GM18502 (cell line): ENCODE measurements at regions not wholly inside any gene's neighbourhood (a gene's known extent, or its start where the extent isn't known, plus 50 kb on each side); places are given as distances from the start of the nearest gene placed in this dataset.

ENCODE experiments used
- ATAC-seq: cut with Tn5 transposase; IDR thresholded peaks from one replicate; pipeline ENCODE4 v1.9.1; 2021; ENCODE audit warnings: mild to moderate bottlenecking; ENCODE audit not compliant: unreplicated experiment, poor library complexity

DNA sequence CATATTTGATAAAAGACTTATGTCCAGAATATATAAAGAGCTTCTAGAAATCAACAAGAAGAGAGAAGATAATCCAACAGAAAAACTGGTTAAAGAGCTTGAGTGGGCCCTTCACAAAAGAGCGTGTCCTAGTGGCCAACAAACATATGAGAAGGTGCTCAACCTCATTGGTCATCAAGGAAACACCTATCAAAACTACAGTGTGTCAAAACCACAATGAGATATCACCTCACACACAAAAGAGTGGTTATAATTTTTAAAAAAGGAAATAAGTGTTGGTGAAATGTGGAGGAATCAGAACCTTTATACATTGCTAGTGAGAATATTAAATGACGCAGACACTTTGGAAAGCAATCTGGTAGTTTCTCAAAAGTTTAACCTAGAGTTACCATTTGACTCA lies 68.4 kb upstream of the KLF13 start:
- no peak for ATAC-seq

DNA sequence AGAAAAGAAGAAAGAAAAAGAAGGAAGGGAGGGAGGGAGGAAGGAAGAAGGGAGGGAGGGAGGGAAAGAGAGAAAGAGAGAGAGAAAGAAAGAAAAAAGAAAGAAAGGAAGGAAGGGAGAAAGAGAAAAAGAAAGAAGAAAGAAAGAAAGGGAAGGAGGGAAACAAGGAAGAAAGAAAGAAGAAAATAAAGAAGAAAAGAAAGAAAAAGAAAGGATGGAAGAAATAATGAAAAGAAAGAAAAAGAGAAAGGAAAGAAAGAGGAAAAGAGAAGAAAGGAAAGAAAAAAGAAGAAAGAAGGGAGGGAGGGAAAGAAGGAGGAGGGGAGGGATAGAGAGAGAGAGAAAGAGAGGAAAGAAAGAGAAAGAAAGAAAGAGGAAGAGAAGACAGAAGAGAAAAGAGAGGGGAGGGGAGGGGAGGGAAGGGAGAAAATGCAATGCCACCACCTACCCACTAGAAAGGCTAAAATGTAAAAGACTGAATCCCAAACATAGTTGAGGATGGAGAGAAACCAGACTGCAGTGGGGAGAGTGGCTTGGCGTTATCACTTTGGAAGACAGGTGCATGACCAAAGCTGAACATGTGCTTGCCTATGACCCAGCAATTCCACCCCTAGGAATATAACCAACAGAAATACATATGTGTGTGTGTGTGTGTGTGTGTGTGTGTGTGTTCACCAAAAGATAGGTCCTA lies 66.9 kb upstream of the KLF13 start:
- ATAC-seq: no peak

DNA sequence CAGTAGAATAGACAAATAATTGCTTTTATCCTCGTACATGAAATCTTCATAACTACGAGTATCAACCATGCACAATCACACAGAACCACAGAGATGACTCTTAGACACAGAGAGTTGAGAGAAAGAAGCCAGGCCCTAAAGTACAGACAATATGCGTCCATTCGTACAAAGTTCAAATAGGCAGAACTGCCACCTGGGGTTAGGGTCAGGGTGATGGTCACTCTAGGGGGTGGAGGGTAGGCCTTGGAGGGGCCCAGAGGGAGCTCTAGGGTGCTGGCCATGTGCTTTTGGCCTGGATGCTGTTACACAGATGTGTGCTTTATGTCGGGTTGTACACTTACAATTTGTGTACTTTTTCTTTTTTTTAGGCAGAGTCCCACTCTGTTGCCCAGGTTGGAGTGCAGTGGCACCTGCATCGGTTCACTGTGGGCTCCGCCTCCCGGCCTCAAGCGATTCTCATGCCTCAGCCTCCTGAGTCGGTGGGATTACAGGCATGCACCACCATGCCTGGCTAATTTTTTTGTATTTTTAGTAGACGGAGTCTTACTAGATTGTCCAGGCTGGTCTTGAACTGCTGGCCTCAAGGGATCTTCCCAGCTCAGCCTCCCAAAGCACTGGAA lies 65.9 kb upstream of the KLF13 start:
- no peak for ATAC-seq

- no peak for ATAC-seq
Measured at GRCh38 chr15:31261266-31262142, 65.1 kb upstream of the KLF13 start.

DNA sequence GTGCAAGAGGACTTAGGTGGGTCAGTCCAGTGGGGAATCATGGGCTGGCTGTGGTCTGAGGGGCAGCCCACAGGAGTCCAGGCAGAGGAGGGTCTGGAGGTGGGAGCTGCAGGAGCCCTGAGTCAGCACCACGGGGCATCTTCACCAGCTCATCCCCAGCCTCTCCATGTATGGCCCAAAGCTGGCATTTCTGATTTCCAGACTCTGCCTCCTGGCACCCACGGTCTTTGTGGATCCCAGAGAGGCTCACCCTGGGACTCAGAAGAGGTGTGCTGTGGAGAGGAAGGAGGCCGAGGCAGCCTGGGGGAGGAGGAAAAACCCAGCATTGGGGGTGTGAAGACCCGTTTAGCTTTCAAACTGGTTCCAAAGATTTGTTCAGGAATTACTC lies 64.5 kb upstream of the KLF13 start:
- no peak for ATAC-seq

- peak; percentile 29 for ATAC-seq
Measured at GRCh38 chr15:31262901-31263671, 63.5 kb upstream of the KLF13 start.

DNA sequence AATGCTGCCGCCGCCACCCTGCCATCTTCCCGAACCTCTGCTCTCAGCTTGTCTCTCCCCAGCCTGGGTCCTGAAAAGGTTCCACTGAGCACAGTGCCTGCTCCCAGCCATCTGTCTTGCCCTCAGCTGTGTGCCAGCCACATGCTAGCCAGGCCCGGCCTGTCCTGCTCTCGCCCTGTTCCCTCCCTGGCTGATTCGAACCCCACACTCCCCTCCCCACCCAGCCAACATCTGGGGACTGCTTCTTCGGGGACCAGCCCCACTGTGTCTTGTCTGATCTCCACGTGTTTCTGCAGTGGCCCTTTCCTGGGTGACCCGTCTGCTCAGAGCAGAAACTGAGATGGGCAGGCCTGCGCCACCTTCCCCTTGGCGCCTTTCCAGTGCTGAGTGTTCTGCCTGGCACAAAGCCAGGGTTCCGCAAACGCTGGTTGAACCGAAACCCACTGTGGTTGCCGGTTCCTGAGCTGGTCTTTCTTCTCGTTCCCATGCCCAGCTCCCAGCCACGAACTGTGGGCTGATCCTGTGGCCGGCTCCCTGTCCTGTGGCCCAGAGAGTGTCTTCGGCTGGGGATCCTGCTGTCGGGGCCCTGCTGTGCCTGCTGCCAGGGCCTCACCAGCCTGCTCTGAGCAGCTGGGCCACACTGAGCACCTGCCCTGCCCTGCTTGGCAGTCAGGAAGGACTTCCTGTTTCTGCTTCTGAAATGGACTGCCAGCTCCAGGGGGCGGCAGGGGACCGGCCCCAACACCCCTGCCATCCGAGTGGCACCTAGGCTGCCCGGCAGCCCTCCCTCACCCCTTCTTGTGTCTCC lies 62.7 kb upstream of the KLF13 start:
- ATAC-seq: no peak

DNA sequence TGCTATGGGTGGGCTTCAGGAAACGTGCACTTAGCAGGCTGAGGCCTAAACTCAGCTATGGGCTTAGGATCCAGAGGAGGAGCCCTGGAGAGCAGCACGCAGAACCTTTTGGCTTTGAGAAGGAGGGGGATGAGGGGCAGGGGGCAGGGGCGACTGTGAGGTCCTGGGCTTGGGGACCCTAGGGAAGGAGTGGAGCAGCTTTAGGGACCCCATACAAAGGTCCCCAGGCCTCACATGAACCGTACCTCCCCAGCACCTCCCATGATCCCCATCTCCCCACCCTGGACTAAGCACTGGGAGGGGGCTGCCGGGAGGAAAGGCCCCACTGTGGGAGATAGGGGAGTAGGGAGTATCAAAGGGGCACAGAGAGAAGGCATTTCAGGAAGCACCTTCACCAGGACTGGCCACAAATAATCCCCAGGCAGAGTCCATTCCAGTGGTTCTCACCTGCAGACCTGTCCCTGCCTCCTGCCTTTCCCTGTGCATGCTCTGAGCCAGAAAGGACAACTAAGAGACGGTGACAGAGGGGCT lies 62.0 kb upstream of the KLF13 start:
- ATAC-seq: no peak

DNA sequence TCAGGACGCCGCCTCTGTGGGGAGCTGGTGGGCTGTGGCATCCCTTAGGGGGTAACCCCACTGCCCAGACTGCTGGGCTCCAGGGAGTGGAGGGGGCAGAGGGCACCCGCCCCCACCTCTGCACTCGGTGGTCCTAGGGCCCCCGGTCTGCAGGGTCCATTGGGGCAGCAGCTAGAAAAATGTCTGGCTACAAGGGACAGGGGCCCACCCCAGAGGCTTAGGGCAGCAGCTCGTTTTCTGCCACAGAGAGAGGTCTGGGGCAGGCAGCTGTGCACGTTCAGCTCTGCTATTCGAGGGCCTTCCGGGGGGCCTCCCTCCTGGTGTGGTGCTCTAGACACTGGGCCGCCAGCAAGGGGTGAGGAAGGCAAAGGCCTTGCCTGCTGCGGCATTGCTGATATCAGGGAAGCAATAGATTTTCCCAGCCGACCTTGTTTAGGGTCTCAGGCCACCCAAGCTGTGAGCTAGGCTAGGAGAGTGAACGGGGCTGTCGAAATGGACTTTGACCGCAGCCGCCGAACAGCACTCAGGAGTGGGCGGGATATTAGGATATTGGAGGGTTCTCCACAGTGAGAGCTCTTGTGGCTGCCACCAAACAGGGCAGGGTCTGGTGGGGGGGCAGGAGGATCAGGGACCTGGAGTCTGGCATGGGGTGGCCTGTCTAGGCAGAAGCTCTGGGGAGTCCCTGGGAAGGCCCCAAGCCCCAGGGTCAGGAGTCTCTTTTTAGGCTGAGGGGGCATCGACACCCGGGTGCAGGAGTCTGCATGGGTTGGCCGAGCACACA lies 61.4 kb upstream of the KLF13 start:
- peak; percentile 9 for ATAC-seq

DNA sequence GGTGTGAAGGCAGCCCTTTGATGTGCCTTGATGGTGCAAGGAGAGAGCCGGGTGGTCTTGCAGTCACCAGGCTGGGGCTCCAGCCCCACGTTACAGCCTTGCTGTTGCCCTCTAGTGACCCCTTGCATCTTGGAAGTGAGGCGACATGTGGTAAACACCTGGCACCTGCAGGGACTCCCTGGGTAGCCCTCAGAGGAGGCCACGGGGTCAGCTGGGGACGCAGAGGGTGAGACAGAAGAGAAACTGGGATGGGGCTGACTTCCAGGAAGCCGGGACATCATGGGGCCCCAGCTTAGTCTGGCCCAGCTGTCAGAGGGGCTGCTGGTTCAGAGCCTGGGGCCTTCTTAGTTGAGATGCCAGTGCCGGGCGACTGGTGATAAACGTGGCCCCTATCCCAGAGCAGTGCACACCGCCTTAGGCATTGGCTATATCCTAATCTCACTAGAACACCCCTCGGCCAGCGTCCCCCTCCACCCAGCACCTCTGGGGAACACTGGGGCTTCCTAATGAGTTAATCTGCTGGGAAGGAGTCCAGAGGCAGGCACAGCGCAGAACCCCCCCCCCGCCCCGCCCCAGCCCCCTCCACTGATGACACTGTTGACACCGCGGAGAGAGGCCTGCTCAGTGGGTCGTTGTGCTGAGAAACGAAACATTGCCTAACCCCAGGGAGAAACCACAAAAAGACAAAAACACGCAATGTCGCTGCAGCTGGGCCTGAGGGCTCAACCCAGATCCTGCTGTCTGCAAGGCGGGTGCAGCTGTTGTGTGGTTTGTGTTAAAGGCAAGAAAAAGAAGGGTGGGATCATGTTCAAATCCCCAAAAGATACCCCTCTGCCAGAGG lies 60.5 kb upstream of the KLF13 start:
- peak; percentile 65 for ATAC-seq

DNA sequence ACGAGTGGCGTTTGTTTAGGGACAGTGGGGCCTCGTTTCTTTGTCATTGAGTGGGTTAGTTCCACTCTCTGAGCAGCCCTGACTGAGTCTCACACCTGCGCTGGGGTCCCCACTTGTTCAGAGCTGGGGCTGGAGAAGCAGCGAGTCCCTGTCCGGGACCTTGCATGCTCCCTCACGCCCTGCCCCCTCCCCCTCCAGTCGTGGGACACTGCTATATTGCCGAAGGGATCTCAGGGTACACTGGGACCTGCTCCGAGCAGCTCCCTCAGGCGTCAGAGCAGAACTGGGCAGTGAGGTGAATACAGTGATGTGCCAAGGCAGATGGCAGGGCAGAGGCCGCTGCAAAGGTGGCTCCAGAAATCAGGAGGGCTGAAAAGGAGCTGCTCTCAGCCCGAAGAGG lies 59.9 kb upstream of the KLF13 start:
- ATAC-seq: peak; percentile 12

DNA sequence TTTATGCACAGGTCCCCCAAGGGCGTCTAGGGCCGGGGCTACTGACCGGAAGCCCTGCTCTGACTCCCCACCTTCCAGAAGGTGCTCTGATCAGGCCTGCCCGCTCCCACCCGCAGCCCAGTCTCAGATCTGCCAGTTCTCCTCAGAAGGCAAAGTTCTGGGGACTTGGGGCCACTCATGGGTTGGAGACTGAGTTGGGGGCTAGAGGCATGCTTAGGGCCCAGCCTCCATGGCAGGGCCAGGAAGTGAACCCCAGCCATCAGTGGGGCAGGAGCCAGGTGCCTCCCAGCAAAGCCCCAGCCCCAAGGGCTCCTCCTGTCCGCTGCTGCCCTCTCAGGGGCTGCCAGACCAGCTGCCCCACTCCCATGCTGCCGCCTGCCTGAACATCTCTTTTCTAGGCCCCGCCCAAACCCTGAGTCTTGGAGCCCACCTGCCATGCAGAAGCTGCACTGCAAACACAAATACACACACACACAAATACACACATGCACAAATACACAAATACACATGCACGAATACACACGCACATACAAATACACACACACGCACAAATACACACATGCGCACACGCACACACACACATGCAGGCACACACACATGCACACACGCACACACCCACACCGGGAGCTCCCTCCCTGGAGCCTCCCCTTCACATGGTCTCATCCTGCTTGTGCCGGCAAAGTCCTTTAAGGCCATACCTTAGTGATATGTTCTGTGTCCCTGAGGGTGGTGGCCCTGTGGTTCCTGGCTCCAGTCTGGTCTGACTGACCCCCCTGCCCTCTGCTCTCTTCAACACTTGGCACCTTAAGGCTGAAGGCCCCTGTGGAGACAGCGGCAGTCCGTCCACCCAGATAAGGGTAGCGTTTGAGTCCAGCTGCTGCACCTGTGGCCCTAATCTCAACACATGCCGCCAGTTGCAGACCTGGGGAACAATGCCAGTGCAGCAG lies 59.2 kb upstream of the KLF13 start:
- ATAC-seq: no peak

DNA sequence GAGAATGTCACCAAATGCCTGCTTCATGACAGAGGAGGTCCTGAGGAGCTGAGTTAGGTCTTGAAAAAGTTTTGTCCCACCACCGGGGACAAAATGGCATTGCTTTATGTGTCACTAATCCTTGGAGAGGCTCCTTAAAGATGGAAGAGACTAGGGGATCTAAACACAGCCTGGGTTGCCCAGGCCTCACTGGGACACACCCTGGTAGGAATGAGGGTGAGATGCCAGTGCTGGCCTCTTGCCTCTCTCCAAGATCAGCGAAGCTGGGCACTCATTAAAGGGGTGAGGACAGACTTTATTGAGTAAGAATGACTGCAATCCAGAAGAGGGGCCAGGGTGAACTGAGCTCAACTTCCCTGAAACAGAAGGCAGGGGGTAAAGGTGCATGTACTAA lies 58.5 kb upstream of the KLF13 start:
- no peak for ATAC-seq

DNA sequence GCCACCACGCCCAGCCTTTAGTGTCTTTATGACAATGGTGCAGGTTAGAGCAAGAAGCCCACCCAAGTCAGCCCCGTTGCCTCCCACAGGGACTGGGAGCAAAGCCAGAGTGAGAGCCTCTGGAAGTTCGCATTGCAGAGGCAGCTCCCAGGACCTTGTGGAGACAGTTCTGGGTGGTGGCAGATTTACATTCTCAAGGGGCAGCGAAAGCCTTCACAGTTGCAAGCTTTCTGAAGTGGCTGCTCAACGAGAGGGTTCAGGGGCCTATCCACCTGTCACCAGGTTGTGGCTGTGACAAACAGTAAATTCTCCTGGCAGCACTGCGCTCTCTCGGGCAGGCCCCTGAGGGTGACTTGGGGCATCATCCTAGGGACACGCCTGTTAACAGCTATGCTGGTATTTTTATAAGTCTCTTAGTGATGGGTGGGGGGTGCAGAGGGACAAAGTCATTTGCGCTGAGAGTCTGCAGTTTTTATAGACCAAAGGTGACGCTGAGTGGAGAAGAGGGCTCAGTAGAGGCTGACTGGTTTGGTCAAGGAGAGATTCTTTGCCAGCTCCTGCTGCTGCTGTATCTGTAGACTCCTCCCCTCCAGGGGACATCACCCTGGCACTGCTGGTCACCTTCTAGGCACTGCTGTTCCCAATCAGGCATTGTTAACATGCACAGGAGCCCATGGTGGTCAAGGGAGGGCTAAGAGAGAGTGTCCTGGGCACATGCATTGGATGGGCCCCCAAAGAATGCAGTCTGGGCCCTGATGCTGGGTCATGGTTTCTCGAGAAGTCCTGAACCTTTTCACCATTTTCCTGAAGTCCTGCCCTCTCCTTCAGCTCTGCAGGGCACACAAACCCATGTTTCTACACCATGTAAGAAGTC lies 57.5 kb upstream of the KLF13 start:
- no peak for ATAC-seq

GRCh38 chr15:31269816-31270575 lies 56.6 kb upstream of the KLF13 start:
- no peak for ATAC-seq
